Gastrocnemius medialis (tissue), 4 donors: ENCODE measurements at regions not wholly inside any gene's neighbourhood (a gene's known extent, or its start where the extent isn't known, plus 50 kb on each side); places are given as distances from the start of the nearest gene placed in this dataset.

Experiments
- POLR2A ChIP-seq, 2 donors: fragments of 450-650 bp; IDR thresholded peaks; one replicate each; pipeline ENCODE4 v1.6.1; 2017; ENCODE audit warnings: antibody characterized with exemption in 2 of 2, mild to moderate bottlenecking in 2 of 2, moderate library complexity in 2 of 2
- TF ChIP-seq, protein P1 (sequence below), 5 experiments: fragments of 450-650 bp in 3 of 5; fragments of 200-600 bp in 2 of 5; sonication (generic) in 2 of 5; IDR thresholded peaks in 4 of 5; conservative IDR thresholded peaks in 1 of 5; 1 replicate in 4 of 5; 2 replicates in 1 of 5; pipeline ENCODE4 v1.5.1; 2016 to 2019; ENCODE audit warnings: antibody characterized with exemption in 5 of 5, mild to moderate bottlenecking in 3 of 5, moderate library complexity in 3 of 5

DNA sequence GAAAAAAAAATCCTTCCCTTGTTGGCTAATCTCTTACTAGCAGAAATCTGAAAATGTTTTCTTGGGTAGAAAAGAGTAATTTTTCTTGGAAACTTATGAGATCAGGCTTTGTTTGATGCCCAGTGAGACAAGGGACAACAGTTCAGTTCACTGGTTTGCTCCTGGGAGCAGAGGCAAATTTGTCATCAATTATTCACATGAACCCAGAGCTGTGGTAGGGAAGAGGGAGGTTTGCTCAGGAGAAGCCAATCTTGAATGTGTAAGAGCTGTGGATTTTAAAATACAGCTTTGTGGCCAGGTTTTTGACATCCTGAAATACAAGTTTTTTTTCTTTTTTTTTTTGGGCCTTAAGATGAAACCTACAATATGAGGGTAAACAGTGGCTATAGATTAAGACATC lies 426.6 kb downstream of the ATP23 start:
- TF ChIP-seq, protein P1, sequence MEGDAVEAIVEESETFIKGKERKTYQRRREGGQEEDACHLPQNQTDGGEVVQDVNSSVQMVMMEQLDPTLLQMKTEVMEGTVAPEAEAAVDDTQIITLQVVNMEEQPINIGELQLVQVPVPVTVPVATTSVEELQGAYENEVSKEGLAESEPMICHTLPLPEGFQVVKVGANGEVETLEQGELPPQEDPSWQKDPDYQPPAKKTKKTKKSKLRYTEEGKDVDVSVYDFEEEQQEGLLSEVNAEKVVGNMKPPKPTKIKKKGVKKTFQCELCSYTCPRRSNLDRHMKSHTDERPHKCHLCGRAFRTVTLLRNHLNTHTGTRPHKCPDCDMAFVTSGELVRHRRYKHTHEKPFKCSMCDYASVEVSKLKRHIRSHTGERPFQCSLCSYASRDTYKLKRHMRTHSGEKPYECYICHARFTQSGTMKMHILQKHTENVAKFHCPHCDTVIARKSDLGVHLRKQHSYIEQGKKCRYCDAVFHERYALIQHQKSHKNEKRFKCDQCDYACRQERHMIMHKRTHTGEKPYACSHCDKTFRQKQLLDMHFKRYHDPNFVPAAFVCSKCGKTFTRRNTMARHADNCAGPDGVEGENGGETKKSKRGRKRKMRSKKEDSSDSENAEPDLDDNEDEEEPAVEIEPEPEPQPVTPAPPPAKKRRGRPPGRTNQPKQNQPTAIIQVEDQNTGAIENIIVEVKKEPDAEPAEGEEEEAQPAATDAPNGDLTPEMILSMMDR (IDR thresholded peaks at IDR 0.05 in 4 of 5, conservative IDR thresholded peaks at IDR 0.05 in 1 of 5) = no peak
- TF ChIP-seq POLR2A (IDR thresholded peaks at IDR 0.05) = no peak
